GM06990 (cell line): ENCODE measurements at regions not wholly inside any gene's neighbourhood (a gene's known extent, or its start where the extent isn't known, plus 50 kb on each side); places are given as distances from the start of the nearest gene placed in this dataset.
"Not testable (repeated sequence)": the region's sequence is repeated elsewhere in the genome, so short reads cannot be mapped to it uniquely, and the experiment has no call there.

Source experiments
- DNase-seq: peaks from one replicate; pipeline ENCODE4 v3.0.0-alpha.2; 2011; ENCODE audit not compliant: insufficient read length; ENCODE audit errors: extremely low read depth
- H3K27me3 ChIP-seq: replicated peaks from 2 replicates; pipeline ENCODE4 v1.6.0; 2011; ENCODE audit warnings: low read length; ENCODE audit not compliant: control insufficient read depth, insufficient read depth
- H3K36me3 ChIP-seq: 2 replicates; pipeline ENCODE4 v1.5.1; 2011; ENCODE audit warnings: low read length; ENCODE audit not compliant: control insufficient read depth, insufficient read depth
- H3K4me3 ChIP-seq: replicated peaks from 2 replicates; pipeline ENCODE4 v1.5.1; 2011; ENCODE audit warnings: low read depth, mild to moderate bottlenecking, control low read depth, low read length
- CTCF ChIP-seq: IDR thresholded peaks from 2 replicates; pipeline ENCODE4 v1.5.1; 2011; ENCODE audit warnings: low read length, control low read depth, mild to moderate bottlenecking, inconsistent platforms; ENCODE audit not compliant: insufficient read depth, poor library complexity, severe bottlenecking

GRCh38 chr3:6326771-6327170 is 534.1 kb upstream of the GRM7 start:
- Histone ChIP-seq H3K4me3 (no peak overlapping the region), H3K27me3 (no peaks in the 10 kb centered on the region), H3K36me3 (no peaks in the 10 kb centered on the region)
- no peak for DNase-seq
- TF ChIP-seq CTCF = no peak

GRCh38 chr3:6340980-6341325 is 520.0 kb upstream of the GRM7 start:
- not testable (repeated sequence) for H3K4me3 ChIP-seq, H3K27me3 ChIP-seq, H3K36me3 ChIP-seq, DNase-seq

- TF ChIP-seq CTCF = no peak
- Histone ChIP-seq H3K36me3 (no peaks in the 10 kb centered on the region; the same call in 1 of the 2 replicates), H3K27me3 (no peaks in the 10 kb centered on the region), H3K4me3 (no peak overlapping the region)
- no peak for DNase-seq
Observed at GRCh38 chr3:6351752-6352151, 509.2 kb upstream of the GRM7 start.

GRCh38 chr3:6354653-6355052 is 506.3 kb upstream of the GRM7 start:
- Histone ChIP-seq H3K27me3 (no peaks in the 10 kb centered on the region), H3K36me3 (no peaks in the 10 kb centered on the region), H3K4me3 (no peak overlapping the region)
- TF ChIP-seq CTCF = no peak
- no peak for DNase-seq

GRCh38 chr3:6362406-6362805 is 498.5 kb upstream of the GRM7 start:
- no peak for TF ChIP-seq CTCF

GRCh38 chr3:6367171-6367570 is 493.7 kb upstream of the GRM7 start:
- Histone ChIP-seq H3K36me3 (no peaks in the 10 kb centered on the region), H3K4me3 (no peak overlapping the region), H3K27me3 (no peaks in the 10 kb centered on the region)
- no peak for DNase-seq
- TF ChIP-seq CTCF = no peak

More at GRCh38 chr3:6362406-6362805, 498.5 kb upstream of the GRM7 start:
- Histone ChIP-seq H3K4me3 (no peak overlapping the region), H3K27me3 (no peaks in the 10 kb centered on the region), H3K36me3 (no peaks in the 10 kb centered on the region)
- no peak for DNase-seq
